IMR-90 (cell line): ENCODE measurements at regions not wholly inside any gene's neighbourhood (a gene's known extent, or its start where the extent isn't known, plus 50 kb on each side); places are given as distances from the start of the nearest gene placed in this dataset.
"Not testable (repeated sequence)": the region's sequence is repeated elsewhere in the genome, so short reads cannot be mapped to it uniquely, and the experiment has no call there.

Experiments
- ATAC-seq: fragments of 200-7000 bp; cut with Tn5 transposase; 2 replicates; pipeline ENCODE4 v1.9.1; 2020; ENCODE audit warnings: low read depth, mild to moderate bottlenecking, moderate library complexity
- BruUV-seq: library from RNA; stranded (reverse); fragments of 400-500 nt; replicated peaks from 2 replicates; lab custom pipeline; 2021; lab: Mats Ljungman, UMichigan
- CTCF ChIA-PET: fragments of 300-600 bp; formaldehyde crosslinking; extraction: SDS; loops from one replicate; lab custom pipeline; 2021; ENCODE audit warnings: antibody characterized with exemption; lab: Yijun Ruan, JAX
- POLR2A ChIA-PET: fragments of 300-600 bp; sonication (Branson Sonifier 250); formaldehyde crosslinking; loops from one replicate; lab custom pipeline; 2022; ENCODE audit warnings: antibody characterized with exemption; ENCODE audit not compliant: unreplicated experiment; lab: Charles Lee
- DNase-seq: peaks from one replicate; pipeline ENCODE4 v3.0.0; 2013
- H2AFZ ChIP-seq: replicated peaks from 2 replicates; pipeline ENCODE3; 2013; ENCODE audit warnings: low read length, mild to moderate bottlenecking; ENCODE audit not compliant: poor library complexity
- H2AK5ac ChIP-seq: 2 replicates; pipeline ENCODE4 v1.6.1; 2013; ENCODE audit warnings: low read depth, low read length, inconsistent platforms
- H2AK9ac ChIP-seq: replicated peaks from 2 replicates; pipeline ENCODE3; 2013; ENCODE audit warnings: mild to moderate bottlenecking, low read depth, low read length, moderate library complexity; ENCODE audit not compliant: poor library complexity
- H2BK120ac ChIP-seq: 2 replicates; pipeline ENCODE4 v1.6.1; 2013; ENCODE audit warnings: low read depth, low read length, inconsistent platforms
- H2BK15ac ChIP-seq: 3 replicates; pipeline ENCODE4 v1.6.1; 2013; ENCODE audit warnings: low read depth, low read length, inconsistent platforms
- H2BK20ac ChIP-seq: 2 replicates; pipeline ENCODE4 v1.6.1; 2013; ENCODE audit warnings: low read depth, mild to moderate bottlenecking, inconsistent platforms, low read length, moderate library complexity
- H2BK5ac ChIP-seq: 2 replicates; pipeline ENCODE4 v1.6.1; 2013; ENCODE audit warnings: mild to moderate bottlenecking, low read depth, low read length, inconsistent platforms; ENCODE audit not compliant: poor library complexity, severe bottlenecking
- H3K14ac ChIP-seq: replicated peaks from 2 replicates; pipeline ENCODE4 v1.6.1; 2013; ENCODE audit warnings: low read depth, low read length, inconsistent platforms
- H3K18ac ChIP-seq: 2 replicates; pipeline ENCODE4 v1.6.1; 2013; ENCODE audit warnings: low read depth, low read length, control low read depth
- H3K23ac ChIP-seq: 2 replicates; pipeline ENCODE4 v1.6.1; 2013; ENCODE audit warnings: low read depth, low read length, inconsistent platforms
- H3K27ac ChIP-seq: 2 replicates; pipeline ENCODE4 v1.5.1; 2013; ENCODE audit warnings: mild to moderate bottlenecking, control low read depth, low read length; ENCODE audit not compliant: insufficient read depth
- H3K27me3 ChIP-seq: 2 replicates; pipeline ENCODE4 v1.6.1; 2013; ENCODE audit warnings: low read length; ENCODE audit not compliant: control insufficient read depth, insufficient read depth
- H3K36me3 ChIP-seq: 2 replicates; pipeline ENCODE4 v1.6.1; 2013; ENCODE audit warnings: low read length, mixed read lengths; ENCODE audit not compliant: control insufficient read depth, insufficient read depth
- H3K4ac ChIP-seq: 2 replicates; pipeline ENCODE4 v1.6.1; 2013; ENCODE audit warnings: low read depth, low read length, inconsistent platforms
- H3K4me1 ChIP-seq: 2 replicates; pipeline ENCODE4 v1.6.1; 2013; ENCODE audit warnings: low read length, mixed read lengths; ENCODE audit not compliant: control insufficient read depth, insufficient read depth
- H3K4me2 ChIP-seq: 2 replicates; pipeline ENCODE4 v1.6.1; 2013; ENCODE audit warnings: low read depth, mild to moderate bottlenecking, control low read depth, low read length, moderate library complexity
- H3K4me3 ChIP-seq: 2 replicates; pipeline ENCODE4 v1.5.1; 2013; ENCODE audit warnings: low read depth, mild to moderate bottlenecking, control low read depth, low read length, moderate library complexity; ENCODE audit not compliant: insufficient read depth
- H3K56ac ChIP-seq: 2 replicates; pipeline ENCODE4 v1.6.1; 2013; ENCODE audit warnings: low read length, inconsistent platforms; ENCODE audit not compliant: insufficient read depth; ENCODE audit errors: extremely low read depth
- H3K79me1 ChIP-seq, 2 experiments: 2 replicates each; pipeline ENCODE4 v1.6.1; 2013; ENCODE audit warnings: low read length in 2 of 2, inconsistent platforms in 1 of 2, low read depth in 1 of 2
- H3K9ac ChIP-seq: 2 replicates; pipeline ENCODE4 v1.6.1; 2013; ENCODE audit warnings: low read depth, low read length, control low read depth
- H3K9me1 ChIP-seq: 2 replicates; pipeline ENCODE4 v1.6.1; 2013; ENCODE audit warnings: low read length, inconsistent platforms; ENCODE audit not compliant: insufficient read depth
- H3K9me3 ChIP-seq: 2 replicates; pipeline ENCODE4 v1.6.1; 2013; ENCODE audit warnings: low read length; ENCODE audit not compliant: control insufficient read depth, insufficient read depth
- H4K20me1 ChIP-seq: 2 replicates; pipeline ENCODE4 v1.6.1; 2013; ENCODE audit warnings: low read length, inconsistent platforms; ENCODE audit not compliant: insufficient read depth
- H4K5ac ChIP-seq: 2 replicates; pipeline ENCODE4 v1.6.1; 2013; ENCODE audit warnings: mild to moderate bottlenecking, low read depth, low read length, control low read depth
- H4K8ac ChIP-seq, 2 experiments: 2 replicates each; pipeline ENCODE4 v1.6.1; 2013; ENCODE audit warnings: low read depth in 2 of 2, low read length in 2 of 2, control low read depth in 1 of 2, inconsistent platforms in 1 of 2
- H4K91ac ChIP-seq: 2 replicates; pipeline ENCODE4 v1.6.1; 2013; ENCODE audit warnings: low read depth, low read length, inconsistent platforms; ENCODE audit not compliant: insufficient read depth
- BHLHE40 ChIP-seq: fragments of 150-350 bp; IDR thresholded peaks from 2 replicates; pipeline ENCODE4 v1.6.1; 2016; ENCODE audit warnings: mild to moderate bottlenecking, low read depth, low read length
- CHD1 ChIP-seq: IDR thresholded peaks from 2 replicates; pipeline ENCODE4 v1.6.1; 2012; ENCODE audit warnings: low read depth, low read length, improper control_type of control experiment
- MAFK ChIP-seq: IDR thresholded peaks from 2 replicates; pipeline ENCODE4 v1.6.1; 2012; ENCODE audit warnings: low read depth, low read length, improper control_type of control experiment
- RCOR1 ChIP-seq: IDR thresholded peaks from 2 replicates; pipeline ENCODE4 v1.6.1; 2012; ENCODE audit warnings: mild to moderate bottlenecking, low read length, improper control_type of control experiment; ENCODE audit not compliant: insufficient replicate concordance
- SMC3 ChIP-seq: fragments of 150-350 bp; IDR thresholded peaks from 2 replicates; pipeline ENCODE4 v1.6.1; 2016; ENCODE audit warnings: low read depth, mild to moderate bottlenecking, antibody characterized with exemption, low read length, moderate library complexity
- USF2 ChIP-seq: fragments of 150-350 bp; IDR thresholded peaks from 2 replicates; pipeline ENCODE4 v1.6.1; 2017; ENCODE audit warnings: mild to moderate bottlenecking, antibody characterized with exemption, low read length, low read depth
- WGBS, 2 experiments: methylation state at CpG; one replicate each; pipeline versions ENCODE4 v1.1.5 to v1.1.7; 2013; ENCODE audit warnings: missing lambda C conversion rate in 2 of 2; ENCODE audit not compliant: insufficient read length in 1 of 2; ENCODE audit errors: extremely low coverage in 2 of 2; 5-methylcytosine and 5-hydroxymethylcytosine counted together
- dilution Hi-C: fragments of 300-500 bp; cut with HindIII; formaldehyde crosslinking; loops from one replicate; pipeline ENCODE4 v1.14.3; 2018; ENCODE audit warnings: low sequenced_read_pairs; ENCODE audit not compliant: unreplicated experiment
- in situ Hi-C: fragments of 300-500 bp; cut with MboI; formaldehyde crosslinking; loops from 3 replicates; pipeline ENCODE4 v1.14.3; 2019; ENCODE audit warnings: low sequenced_read_pairs, inconsistent platforms, mixed read lengths
- intact Hi-C: fragments of 100-400 bp; cut with micrococcal nuclease; formaldehyde crosslinking; loops from 2 replicates; pipeline ENCODE4 v1.10.0; 2022

GRCh38 chr3:176214758-176215157, 982.5 kb downstream of the TBL1XR1 start:
- no peak overlapping the region for H2BK15ac ChIP-seq
- no peak overlapping the region for H4K8ac ChIP-seq
- no peaks in the 10 kb centered on the region for H3K9me3 ChIP-seq
- dilution Hi-C loops: no loop called here
- TF ChIP-seq SMC3 (no peak), BHLHE40 (no peak), CHD1 (no peak), MAFK (peak; percentile 48), USF2 (no peak), RCOR1 (no peak)
- H3K18ac ChIP-seq: no peak overlapping the region
- no peak overlapping the region for H3K14ac ChIP-seq
- H3K9me1 ChIP-seq: no peaks in the 10 kb centered on the region
- H3K4ac ChIP-seq: no peak overlapping the region
- no peak overlapping the region for H3K9ac ChIP-seq
- H2AK9ac ChIP-seq: no peak overlapping the region
- H2AFZ ChIP-seq: no peak overlapping the region
- no peak overlapping the region for H3K56ac ChIP-seq
- DNase-seq: no peak
- H3K4me1 ChIP-seq: no peaks in the 10 kb centered on the region
- in situ Hi-C loops: no loop called here
- H2BK120ac ChIP-seq: no peak overlapping the region
- no CpG with 5 or more reads among the region's 1 CpG for WGBS, 2 experiments
- no peak overlapping the region for H3K4me3 ChIP-seq
- H2BK5ac ChIP-seq: no peak overlapping the region
- no peak overlapping the region for H4K5ac ChIP-seq
- H4K20me1 ChIP-seq: no peaks in the 10 kb centered on the region
- no peak overlapping the region for H2AK5ac ChIP-seq
- H3K27me3 ChIP-seq: no peaks in the 10 kb centered on the region
- H3K27ac ChIP-seq: no peak overlapping the region
- ChIA-PET CTCF (no interaction called here), POLR2A (no interaction called here)
- ATAC-seq: no peak
- no peaks in the 10 kb centered on the region for H3K36me3 ChIP-seq
- H3K23ac ChIP-seq: no peak overlapping the region
- H3K4me2 ChIP-seq: no peak overlapping the region
- BruUV-seq: no TSS peak
- H4K91ac ChIP-seq: no peak overlapping the region
- H2BK20ac ChIP-seq: no peak overlapping the region
- H3K79me1 ChIP-seq: no peaks in the 10 kb centered on the region
- intact Hi-C loops: no loop called here

GRCh38 chr3:176213314-176213713, 984.0 kb downstream of the TBL1XR1 start:
- CTCF ChIA-PET, BruUV-seq, H3K36me3 ChIP-seq, H4K5ac ChIP-seq, H4K8ac ChIP-seq, H2AK5ac ChIP-seq, H3K4ac ChIP-seq, H3K9me3 ChIP-seq, H3K4me3 ChIP-seq, H3K18ac ChIP-seq, H2AK9ac ChIP-seq, H3K27me3 ChIP-seq, ATAC-seq, H3K9me1 ChIP-seq, H2AFZ ChIP-seq, H3K9ac ChIP-seq, in situ Hi-C loops, H4K91ac ChIP-seq, dilution Hi-C loops, intact Hi-C loops, H4K20me1 ChIP-seq, H3K56ac ChIP-seq, POLR2A ChIA-PET, H3K14ac ChIP-seq, DNase-seq, H3K79me1 ChIP-seq, H2BK15ac ChIP-seq, H3K4me1 ChIP-seq, H3K27ac ChIP-seq, H2BK20ac ChIP-seq, H2BK5ac ChIP-seq, H3K23ac ChIP-seq, H3K4me2 ChIP-seq, H2BK120ac ChIP-seq: not testable (repeated sequence)
- 80% methylated on average over 1 of the region's 27 CpGs; no CpG with 5 or more reads in 1 of the 2 experiments for WGBS, 2 experiments
